Ishikawa (cell line): ENCODE measurements at regions not wholly inside any gene's neighbourhood (a gene's known extent, or its start where the extent isn't known, plus 50 kb on each side); places are given as distances from the start of the nearest gene placed in this dataset.

Experiments used
- CEBPB ChIP-seq: IDR thresholded peaks from 2 replicates; pipeline ENCODE4 v1.6.1; 2012
- CREB1 ChIP-seq: IDR thresholded peaks from 2 replicates; pipeline ENCODE4 v1.6.1; 2012; ENCODE audit warnings: low read depth
- EGR1 ChIP-seq: IDR thresholded peaks from 2 replicates; pipeline ENCODE4 v1.6.1; 2012
- EP300 ChIP-seq: IDR thresholded peaks from 2 replicates; pipeline ENCODE4 v1.6.1; 2012; ENCODE audit warnings: borderline replicate concordance
- MAX ChIP-seq: IDR thresholded peaks from 2 replicates; pipeline ENCODE4 v1.6.1; 2012
- RAD21 ChIP-seq: IDR thresholded peaks from 2 replicates; pipeline ENCODE4 v1.6.1; 2012; ENCODE audit warnings: low read depth
- REST ChIP-seq: IDR thresholded peaks from 2 replicates; pipeline ENCODE4 v1.6.1; 2012; ENCODE audit warnings: low read depth, mild to moderate bottlenecking
- TAF1 ChIP-seq: IDR thresholded peaks from 2 replicates; pipeline ENCODE4 v1.6.1; 2012; ENCODE audit warnings: low read depth, mild to moderate bottlenecking
- TCF12 ChIP-seq: IDR thresholded peaks from 2 replicates; pipeline ENCODE4 v1.6.1; 2012; ENCODE audit warnings: low read depth
- TEAD4 ChIP-seq: IDR thresholded peaks from 2 replicates; pipeline ENCODE4 v1.6.1; 2012
- USF1 ChIP-seq: IDR thresholded peaks from 2 replicates; pipeline ENCODE4 v1.6.1; 2012
- YY1 ChIP-seq: IDR thresholded peaks from 2 replicates; pipeline ENCODE4 v1.6.1; 2012; ENCODE audit warnings: low read depth
- ZBTB7A ChIP-seq: IDR thresholded peaks from 2 replicates; pipeline ENCODE4 v1.6.1; 2012; ENCODE audit warnings: low read depth

GRCh38 chr18:75358928-75359327, 68.6 kb downstream of the SMIM21 start:
- TF ChIP-seq EGR1 (no peak), TCF12 (no peak), EP300 (no peak), ZBTB7A (no peak), TAF1 (no peak), YY1 (no peak), MAX (no peak), CREB1 (no peak), RAD21 (no peak), REST (no peak), CEBPB (no peak), USF1 (no peak), TEAD4 (no peak)
